ENCODE measurements at regions not wholly inside any gene's neighbourhood (a gene's known extent, or its start where the extent isn't known, plus 50 kb on each side); places are given as distances from the start of the nearest gene placed in this dataset.

DNA sequence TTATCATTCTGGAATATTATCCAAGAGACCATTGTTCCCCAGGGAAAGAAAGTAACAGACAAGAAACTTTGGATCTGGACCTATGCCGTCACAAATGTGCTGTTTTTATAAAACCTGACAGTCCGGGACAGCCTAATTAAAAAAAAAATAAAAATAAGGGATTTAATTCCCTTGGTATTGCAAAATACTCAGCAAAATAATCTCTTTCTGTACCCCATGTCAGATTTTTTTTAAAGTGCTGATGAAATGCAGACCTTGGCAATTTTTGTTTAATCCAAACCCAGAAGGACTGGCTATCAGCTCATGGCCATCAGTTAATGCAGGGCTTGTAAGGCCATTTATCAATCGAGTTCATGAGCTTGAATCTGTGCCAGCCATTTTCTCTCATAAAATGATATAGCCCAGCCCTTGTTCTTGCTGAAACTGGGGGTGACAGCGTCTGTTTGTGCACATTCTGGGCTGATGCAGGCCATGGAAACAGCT is 162.7 kb upstream of the S1PR3 start:
- Histone ChIP-seq H3K36me3 (no peaks in the 10 kb centered on the region), H3K9me3 (no peaks in the 10 kb centered on the region), H3K27ac (no peak overlapping the region), H3K4me3 (no peak overlapping the region), H3K27me3 (replicated peaks; ENCODE audit: insufficient read depth) (no peaks in the 10 kb centered on the region), H3K4me1 (ENCODE audit: control insufficient read depth in 1 of 2, low read depth in 2 of 2) (peaks cover 0 to 14% of the 10 kb centered on the region in 2 donors)
- no peak for ATAC-seq (ENCODE audit: insufficient number of reproducible peaks, low FRiP score, low read depth)
- no peak for TF ChIP-seq CTCF (IDR thresholded peaks at IDR 0.05)
- no peak for DNase-seq (ENCODE audit: low spot score)

DNA sequence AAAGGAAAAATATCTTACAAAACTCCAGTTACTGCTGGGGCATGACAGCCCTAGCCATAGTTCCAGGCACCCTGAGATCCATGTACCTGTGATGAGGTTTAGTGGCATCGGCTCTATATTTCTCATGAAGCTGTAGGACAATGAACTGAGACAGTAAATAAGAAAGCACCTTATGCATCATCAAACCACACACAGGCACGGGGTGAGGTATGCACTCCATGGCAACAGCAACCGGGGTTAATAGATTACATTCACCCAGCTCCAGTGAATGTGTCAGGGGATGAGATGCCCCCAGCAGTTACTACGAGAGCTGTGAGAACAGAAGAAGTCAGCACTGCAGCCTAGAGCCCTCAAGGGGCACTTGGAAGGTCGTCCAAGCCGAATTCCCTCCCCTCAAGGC is 162.0 kb upstream of the S1PR3 start:
- Histone ChIP-seq H3K27me3 (replicated peaks; ENCODE audit: insufficient read depth) (no peaks in the 10 kb centered on the region), H3K4me3 (no peak overlapping the region), H3K4me1 (ENCODE audit: control insufficient read depth in 1 of 2, low read depth in 2 of 2) (peaks cover 0 to 14% of the 10 kb centered on the region in 2 donors), H3K36me3 (no peaks in the 10 kb centered on the region), H3K27ac (no peak overlapping the region), H3K9me3 (no peaks in the 10 kb centered on the region)
- no peak for DNase-seq (ENCODE audit: low spot score)
- no peak for ATAC-seq (ENCODE audit: insufficient number of reproducible peaks, low FRiP score, low read depth)
- TF ChIP-seq CTCF (IDR thresholded peaks at IDR 0.05), result no peak

GRCh38 chr9:88831713-88832407 is 159.4 kb upstream of the S1PR3 start:
- Histone ChIP-seq H3K27me3 (replicated peaks; ENCODE audit: insufficient read depth) (no peaks in the 10 kb centered on the region), H3K4me3 (no peak overlapping the region), H3K36me3 (no peaks in the 10 kb centered on the region), H3K4me1 (ENCODE audit: control insufficient read depth in 1 of 2, low read depth in 2 of 2) (peaks cover 3 to 20% of the 10 kb centered on the region in 2 donors), H3K9me3 (no peaks in the 10 kb centered on the region), H3K27ac (no peak overlapping the region)
- TF ChIP-seq CTCF (IDR thresholded peaks at IDR 0.05), result no peak
- ATAC-seq (ENCODE audit: insufficient number of reproducible peaks, low FRiP score, low read depth), result no peak
- no peak for DNase-seq (ENCODE audit: low spot score)

- DNase-seq (ENCODE audit: low spot score) (no peak), ATAC-seq (ENCODE audit: insufficient number of reproducible peaks, low FRiP score, low read depth) (no peak)
- no peak for TF ChIP-seq CTCF (IDR thresholded peaks at IDR 0.05)
- no peaks in the 10 kb centered on the region for H3K36me3 ChIP-seq
- H3K4me1 ChIP-seq (ENCODE audit: control insufficient read depth in 1 of 2, low read depth in 2 of 2), result peaks cover 3 to 7% of the 10 kb centered on the region in 2 donors
- no peaks in the 10 kb centered on the region for H3K27me3 ChIP-seq (replicated peaks; ENCODE audit: insufficient read depth)
- H3K27ac ChIP-seq, result no peak overlapping the region
- no peaks in the 10 kb centered on the region for H3K9me3 ChIP-seq
- no peak overlapping the region for H3K4me3 ChIP-seq
Observed at GRCh38 chr9:88833946-88834345, 157.3 kb upstream of the S1PR3 start.

DNA sequence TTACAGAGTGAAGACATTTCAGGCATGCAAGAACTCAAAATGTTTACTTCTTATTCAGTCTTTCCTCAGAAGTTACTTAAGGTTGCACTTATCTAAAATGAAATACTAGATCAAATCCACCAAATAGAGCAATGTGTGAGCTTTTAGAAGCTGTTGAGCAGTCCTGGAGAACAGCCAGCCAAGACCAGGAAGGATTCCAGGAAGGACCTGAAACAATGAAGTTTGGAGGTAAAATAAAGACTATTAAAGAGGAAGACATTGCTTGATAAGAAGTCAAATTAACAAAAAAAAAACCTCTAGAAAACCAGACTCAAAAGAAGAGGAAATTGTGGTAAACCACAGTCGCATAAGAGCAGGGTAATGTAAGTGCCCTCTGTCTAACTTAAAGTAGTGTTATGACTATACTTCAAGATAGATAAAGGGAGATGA is 156.2 kb upstream of the S1PR3 start:
- no peaks in the 10 kb centered on the region for H3K36me3 ChIP-seq
- H3K27ac ChIP-seq, result no peak overlapping the region
- no peaks in the 10 kb centered on the region for H3K9me3 ChIP-seq
- no peaks in the 10 kb centered on the region for H3K27me3 ChIP-seq (replicated peaks; ENCODE audit: insufficient read depth)
- DNase-seq (ENCODE audit: low spot score) (no peak), ATAC-seq (ENCODE audit: insufficient number of reproducible peaks, low FRiP score, low read depth) (no peak)
- no peak for TF ChIP-seq CTCF (IDR thresholded peaks at IDR 0.05)
- H3K4me3 ChIP-seq, result no peak overlapping the region
- H3K4me1 ChIP-seq (ENCODE audit: control insufficient read depth in 1 of 2, low read depth in 2 of 2), result peaks cover 3 to 7% of the 10 kb centered on the region in 2 donors

All from thoracic aorta (tissue), 2 donors.